ENCODE measurements at regions not wholly inside any gene's neighbourhood (a gene's known extent, or its start where the extent isn't known, plus 50 kb on each side); places are given as distances from the start of the nearest gene placed in this dataset.

DNA sequence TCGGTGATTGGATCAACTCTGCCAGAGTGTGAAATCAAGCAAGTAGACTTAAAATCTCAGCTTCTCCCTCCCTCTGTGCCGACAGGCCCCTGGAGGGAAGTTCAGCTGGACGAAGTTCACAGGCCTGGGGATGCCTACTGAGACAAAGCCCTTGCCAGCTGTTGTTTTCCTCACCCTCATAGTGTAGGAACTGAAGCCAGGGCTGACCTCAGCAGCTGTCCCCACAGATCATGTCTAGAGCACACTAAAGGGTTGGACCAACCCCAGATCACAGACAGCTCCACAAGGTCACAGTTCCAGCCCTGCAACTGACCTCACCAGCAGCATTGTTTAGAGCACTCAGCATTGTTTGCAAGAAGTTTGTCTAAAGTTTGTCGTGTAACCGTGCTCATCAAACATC is 261.9 kb upstream of the ECI2 start:
- Histone ChIP-seq H3K27me3 (ENCODE audit: insufficient read depth, low read length) (no peaks in the 10 kb centered on the region), H3K9me3 (ENCODE audit: low read depth, low read length) (no peaks in the 10 kb centered on the region), H3K79me2 (ENCODE audit: insufficient read depth, low read length) (no peaks in the 10 kb centered on the region), H3K36me3 (ENCODE audit: insufficient read depth, low read length) (no peaks in the 10 kb centered on the region), H4K20me1 (ENCODE audit: insufficient read depth, low read length) (no peaks in the 10 kb centered on the region), H3K4me3 (ENCODE audit: insufficient read depth, low read length) (no peak overlapping the region), H3K4me1 (ENCODE audit: insufficient read depth, low read length) (peaks cover 10% of the 10 kb centered on the region), H2AFZ (ENCODE audit: low read length) (no peak overlapping the region), H3K27ac (ENCODE audit: low read depth, low read length) (no peak overlapping the region), H3K4me2 (ENCODE audit: insufficient read depth, low read length) (no peak overlapping the region)
- DNase-seq (ENCODE audit: insufficient read length, low spot score, missing footprints) = no peak
- TF ChIP-seq, protein P1, sequence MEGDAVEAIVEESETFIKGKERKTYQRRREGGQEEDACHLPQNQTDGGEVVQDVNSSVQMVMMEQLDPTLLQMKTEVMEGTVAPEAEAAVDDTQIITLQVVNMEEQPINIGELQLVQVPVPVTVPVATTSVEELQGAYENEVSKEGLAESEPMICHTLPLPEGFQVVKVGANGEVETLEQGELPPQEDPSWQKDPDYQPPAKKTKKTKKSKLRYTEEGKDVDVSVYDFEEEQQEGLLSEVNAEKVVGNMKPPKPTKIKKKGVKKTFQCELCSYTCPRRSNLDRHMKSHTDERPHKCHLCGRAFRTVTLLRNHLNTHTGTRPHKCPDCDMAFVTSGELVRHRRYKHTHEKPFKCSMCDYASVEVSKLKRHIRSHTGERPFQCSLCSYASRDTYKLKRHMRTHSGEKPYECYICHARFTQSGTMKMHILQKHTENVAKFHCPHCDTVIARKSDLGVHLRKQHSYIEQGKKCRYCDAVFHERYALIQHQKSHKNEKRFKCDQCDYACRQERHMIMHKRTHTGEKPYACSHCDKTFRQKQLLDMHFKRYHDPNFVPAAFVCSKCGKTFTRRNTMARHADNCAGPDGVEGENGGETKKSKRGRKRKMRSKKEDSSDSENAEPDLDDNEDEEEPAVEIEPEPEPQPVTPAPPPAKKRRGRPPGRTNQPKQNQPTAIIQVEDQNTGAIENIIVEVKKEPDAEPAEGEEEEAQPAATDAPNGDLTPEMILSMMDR (IDR thresholded peaks at IDR 0.05; ENCODE audit: extremely low read depth, low read depth, low read length) = no peak

DNA sequence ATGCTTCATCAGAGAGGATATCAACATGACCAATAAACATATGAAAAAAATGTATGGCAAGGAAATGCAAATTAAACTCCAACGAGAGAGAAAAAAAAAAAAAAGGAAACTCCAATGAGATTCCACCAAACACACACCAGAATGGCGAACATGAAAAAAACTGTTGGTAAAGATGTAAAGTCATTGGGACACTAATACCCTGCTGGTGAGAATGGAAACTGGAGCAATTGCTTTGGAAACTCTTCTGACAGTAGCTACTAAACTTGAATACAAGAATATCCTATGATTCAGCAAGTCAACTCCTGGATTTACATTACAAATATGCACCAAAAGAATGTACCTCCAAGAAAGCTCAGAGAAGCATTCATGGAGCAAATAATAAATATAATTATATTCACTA is 260.7 kb upstream of the ECI2 start:
- Histone ChIP-seq H3K9me3 (ENCODE audit: low read depth, low read length) (no peaks in the 10 kb centered on the region), H3K4me3 (ENCODE audit: insufficient read depth, low read length) (no peak overlapping the region), H3K27me3 (ENCODE audit: insufficient read depth, low read length) (no peaks in the 10 kb centered on the region), H3K36me3 (ENCODE audit: insufficient read depth, low read length) (no peaks in the 10 kb centered on the region), H3K79me2 (ENCODE audit: insufficient read depth, low read length) (no peaks in the 10 kb centered on the region), H3K27ac (ENCODE audit: low read depth, low read length) (no peak overlapping the region), H2AFZ (ENCODE audit: low read length) (no peak overlapping the region), H3K4me2 (ENCODE audit: insufficient read depth, low read length) (no peak overlapping the region), H3K4me1 (ENCODE audit: insufficient read depth, low read length) (no peaks in the 10 kb centered on the region), H4K20me1 (ENCODE audit: insufficient read depth, low read length) (no peaks in the 10 kb centered on the region)
- DNase-seq (ENCODE audit: insufficient read length, low spot score, missing footprints) = no peak
- TF ChIP-seq, protein P1 (IDR thresholded peaks at IDR 0.05; ENCODE audit: extremely low read depth, low read depth, low read length) = peak; percentile 24

DNA sequence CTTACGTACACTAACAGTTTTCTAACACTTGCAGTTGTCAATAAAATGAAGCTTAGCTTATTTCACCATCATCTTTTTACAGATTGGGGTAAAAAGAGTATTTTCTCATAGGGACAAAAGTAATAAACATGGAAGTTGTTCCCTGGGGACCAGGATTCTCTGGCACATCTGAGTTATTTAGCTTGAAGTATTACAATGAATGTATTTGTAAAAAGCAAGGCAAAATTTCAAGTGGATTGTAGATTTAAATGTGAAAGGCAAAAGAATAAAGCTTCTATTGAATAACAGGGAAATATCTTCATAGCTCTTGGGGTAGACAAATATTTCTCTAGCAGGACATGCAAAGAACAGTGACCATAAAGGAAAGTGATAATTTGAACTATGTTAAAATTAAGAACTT is 260.0 kb upstream of the ECI2 start:
- H3K4me3 ChIP-seq (ENCODE audit: insufficient read depth, low read length) = no peak overlapping the region
- no peak overlapping the region for H2AFZ ChIP-seq (ENCODE audit: low read length)
- H3K27me3 ChIP-seq (ENCODE audit: insufficient read depth, low read length) = no peaks in the 10 kb centered on the region
- H3K4me2 ChIP-seq (ENCODE audit: insufficient read depth, low read length) = no peak overlapping the region
- no peaks in the 10 kb centered on the region for H4K20me1 ChIP-seq (ENCODE audit: insufficient read depth, low read length)
- no peaks in the 10 kb centered on the region for H3K79me2 ChIP-seq (ENCODE audit: insufficient read depth, low read length)
- no peaks in the 10 kb centered on the region for H3K36me3 ChIP-seq (ENCODE audit: insufficient read depth, low read length)
- H3K9me3 ChIP-seq (ENCODE audit: low read depth, low read length) = no peaks in the 10 kb centered on the region
- DNase-seq (ENCODE audit: insufficient read length, low spot score, missing footprints) = no peak
- H3K4me1 ChIP-seq (ENCODE audit: insufficient read depth, low read length) = no peaks in the 10 kb centered on the region
- no peak overlapping the region for H3K27ac ChIP-seq (ENCODE audit: low read depth, low read length)
- TF ChIP-seq, protein P1 (IDR thresholded peaks at IDR 0.05; ENCODE audit: extremely low read depth, low read depth, low read length) = no peak

DNA sequence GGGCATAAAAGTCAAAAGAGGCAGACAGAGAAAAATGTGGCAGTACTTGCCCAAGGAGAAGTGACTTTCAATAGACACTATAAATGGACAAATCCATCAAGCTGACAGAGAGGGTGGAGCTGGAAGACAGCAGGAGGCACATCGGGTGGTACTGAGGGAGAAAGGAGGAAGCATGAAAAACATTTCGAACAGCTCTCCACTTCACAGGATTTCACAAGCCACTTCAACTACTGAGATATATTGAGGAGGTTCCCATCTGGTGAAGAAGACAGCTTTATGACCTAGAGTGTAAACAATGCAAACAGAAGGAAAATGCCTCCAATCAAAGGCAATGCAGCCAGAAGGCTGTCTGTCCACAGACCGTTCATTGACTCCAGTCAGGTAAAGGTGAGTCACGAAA is 259.4 kb upstream of the ECI2 start:
- H3K9me3 ChIP-seq (ENCODE audit: low read depth, low read length) = no peaks in the 10 kb centered on the region
- no peak overlapping the region for H3K4me2 ChIP-seq (ENCODE audit: insufficient read depth, low read length)
- TF ChIP-seq, protein P1 (IDR thresholded peaks at IDR 0.05; ENCODE audit: extremely low read depth, low read depth, low read length) = no peak
- DNase-seq (ENCODE audit: insufficient read length, low spot score, missing footprints) = no peak
- H3K79me2 ChIP-seq (ENCODE audit: insufficient read depth, low read length) = no peaks in the 10 kb centered on the region
- no peak overlapping the region for H3K27ac ChIP-seq (ENCODE audit: low read depth, low read length)
- no peak overlapping the region for H3K4me3 ChIP-seq (ENCODE audit: insufficient read depth, low read length)
- no peak overlapping the region for H2AFZ ChIP-seq (ENCODE audit: low read length)
- H3K4me1 ChIP-seq (ENCODE audit: insufficient read depth, low read length) = no peaks in the 10 kb centered on the region
- no peaks in the 10 kb centered on the region for H4K20me1 ChIP-seq (ENCODE audit: insufficient read depth, low read length)
- H3K27me3 ChIP-seq (ENCODE audit: insufficient read depth, low read length) = no peaks in the 10 kb centered on the region
- no peaks in the 10 kb centered on the region for H3K36me3 ChIP-seq (ENCODE audit: insufficient read depth, low read length)
